ENCODE measurements at regions not wholly inside any gene's neighbourhood (a gene's known extent, or its start where the extent isn't known, plus 50 kb on each side); places are given as distances from the start of the nearest gene placed in this dataset.

DNA sequence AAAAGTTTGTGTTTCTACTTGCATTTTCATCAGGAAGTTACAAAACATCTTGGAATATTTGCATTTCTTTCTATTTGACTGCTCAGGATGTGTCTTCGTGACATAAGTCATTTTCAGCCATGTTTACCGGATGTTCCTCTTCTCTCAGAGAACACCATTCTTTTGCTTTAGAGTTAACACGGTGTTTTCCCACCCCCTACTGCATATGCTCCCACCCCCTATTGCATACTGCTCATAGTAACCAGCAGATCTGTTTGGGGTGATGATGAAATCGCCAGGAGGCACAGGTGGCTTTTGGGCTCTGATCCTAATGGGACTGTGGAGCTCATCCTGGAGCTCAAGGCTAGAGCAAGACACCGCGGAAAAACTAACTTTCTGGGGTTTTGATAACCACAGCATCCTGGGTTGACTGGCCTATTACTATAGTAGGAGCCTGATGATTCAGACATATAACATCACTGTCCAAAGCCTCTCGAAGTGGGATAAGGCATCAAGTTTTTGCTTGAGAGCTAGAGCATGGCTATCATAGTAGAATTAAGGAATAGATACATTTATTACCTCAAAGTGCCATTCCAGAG is 65.1 kb upstream of the BET1 start:
- H2AFZ ChIP-seq = no peak overlapping the region
- no peak overlapping the region for H3K27ac ChIP-seq
- no peak for DNase-seq (ENCODE audit: low spot score)
- 77% methylated on average over 7 of the region's 7 CpGs for WGBS (ENCODE audit: low lambda C conversion rate, missing lambda C conversion rate)
- H4K20me1 ChIP-seq (ENCODE audit: insufficient read depth, poor library complexity, severe bottlenecking) = no peaks in the 10 kb centered on the region
- no peaks in the 10 kb centered on the region for H3K36me3 ChIP-seq (replicated peaks; ENCODE audit: insufficient read depth, low read depth)
- H3K4me2 ChIP-seq = no peak overlapping the region
- H3K9me2 ChIP-seq (replicated peaks; ENCODE audit: insufficient read depth) = no peaks in the 10 kb centered on the region
- H3K4me3 ChIP-seq = no peak overlapping the region
- no peaks in the 10 kb centered on the region for H3K4me1 ChIP-seq (ENCODE audit: insufficient read depth)
- H3K9me3 ChIP-seq (ENCODE audit: low read depth) = no peaks in the 10 kb centered on the region
- H3K27me3 ChIP-seq = no peaks in the 10 kb centered on the region
- no peaks in the 10 kb centered on the region for H3K79me2 ChIP-seq
- TF ChIP-seq, protein P1, sequence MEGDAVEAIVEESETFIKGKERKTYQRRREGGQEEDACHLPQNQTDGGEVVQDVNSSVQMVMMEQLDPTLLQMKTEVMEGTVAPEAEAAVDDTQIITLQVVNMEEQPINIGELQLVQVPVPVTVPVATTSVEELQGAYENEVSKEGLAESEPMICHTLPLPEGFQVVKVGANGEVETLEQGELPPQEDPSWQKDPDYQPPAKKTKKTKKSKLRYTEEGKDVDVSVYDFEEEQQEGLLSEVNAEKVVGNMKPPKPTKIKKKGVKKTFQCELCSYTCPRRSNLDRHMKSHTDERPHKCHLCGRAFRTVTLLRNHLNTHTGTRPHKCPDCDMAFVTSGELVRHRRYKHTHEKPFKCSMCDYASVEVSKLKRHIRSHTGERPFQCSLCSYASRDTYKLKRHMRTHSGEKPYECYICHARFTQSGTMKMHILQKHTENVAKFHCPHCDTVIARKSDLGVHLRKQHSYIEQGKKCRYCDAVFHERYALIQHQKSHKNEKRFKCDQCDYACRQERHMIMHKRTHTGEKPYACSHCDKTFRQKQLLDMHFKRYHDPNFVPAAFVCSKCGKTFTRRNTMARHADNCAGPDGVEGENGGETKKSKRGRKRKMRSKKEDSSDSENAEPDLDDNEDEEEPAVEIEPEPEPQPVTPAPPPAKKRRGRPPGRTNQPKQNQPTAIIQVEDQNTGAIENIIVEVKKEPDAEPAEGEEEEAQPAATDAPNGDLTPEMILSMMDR (IDR thresholded peaks at IDR 0.05; ENCODE audit: poor library complexity) = no peak
- TF ChIP-seq EZH2 (IDR thresholded peaks at IDR 0.05; ENCODE audit: borderline replicate concordance) = no peak
- TF ChIP-seq EZH2phosphoT487 (IDR thresholded peaks at IDR 0.05; ENCODE audit: low read depth, severe bottlenecking, unreplicated experiment) = no peak

- Histone ChIP-seq H2AFZ (no peak overlapping the region), H3K27me3 (no peaks in the 10 kb centered on the region), H3K9me2 (replicated peaks; ENCODE audit: insufficient read depth) (no peaks in the 10 kb centered on the region), H3K9me3 (ENCODE audit: low read depth) (no peaks in the 10 kb centered on the region), H3K27ac (no peak overlapping the region), H3K4me2 (no peak overlapping the region), H3K36me3 (replicated peaks; ENCODE audit: insufficient read depth, low read depth) (no peaks in the 10 kb centered on the region), H4K20me1 (ENCODE audit: insufficient read depth, poor library complexity, severe bottlenecking) (no peaks in the 10 kb centered on the region), H3K4me1 (ENCODE audit: insufficient read depth) (no peaks in the 10 kb centered on the region), H3K4me3 (no peak overlapping the region), H3K79me2 (no peaks in the 10 kb centered on the region)
- no peak for DNase-seq (ENCODE audit: low spot score)
- no peak for TF ChIP-seq EZH2phosphoT487 (IDR thresholded peaks at IDR 0.05; ENCODE audit: low read depth, severe bottlenecking, unreplicated experiment)
- TF ChIP-seq, protein P1 (IDR thresholded peaks at IDR 0.05; ENCODE audit: poor library complexity) = no peak
- no peak for TF ChIP-seq EZH2 (IDR thresholded peaks at IDR 0.05; ENCODE audit: borderline replicate concordance)
- 90% methylated on average over 5 of the region's 5 CpGs for WGBS (ENCODE audit: low lambda C conversion rate, missing lambda C conversion rate)
These were observed 76.4 kb upstream of the BET1 start for GRCh38 chr7:94080551-94080950.

DNA sequence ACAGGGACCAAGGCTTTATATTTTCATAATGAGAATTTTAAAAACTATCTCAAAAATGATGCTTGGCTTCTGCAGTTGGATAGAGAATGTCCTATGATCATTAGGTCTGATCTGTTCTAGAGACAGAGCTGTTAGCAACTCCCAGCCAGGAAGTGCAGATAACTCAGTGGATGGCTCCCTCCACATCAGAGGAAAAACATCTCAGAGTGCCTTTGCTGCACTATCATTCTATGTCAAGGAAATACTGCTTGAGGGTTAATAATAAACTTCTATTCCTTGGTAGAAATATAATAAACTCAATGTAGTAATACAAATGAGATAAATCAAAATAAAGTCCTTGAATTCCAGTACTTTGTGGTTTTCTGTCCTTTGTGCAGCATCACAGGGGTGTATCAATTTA is 78.0 kb upstream of the BET1 start:
- no peak overlapping the region for H3K4me2 ChIP-seq
- TF ChIP-seq EZH2 (IDR thresholded peaks at IDR 0.05; ENCODE audit: borderline replicate concordance) (no peak), EZH2phosphoT487 (IDR thresholded peaks at IDR 0.05; ENCODE audit: low read depth, severe bottlenecking, unreplicated experiment) (no peak)
- TF ChIP-seq, protein P1 (IDR thresholded peaks at IDR 0.05; ENCODE audit: poor library complexity) = no peak
- H3K4me3 ChIP-seq = no peak overlapping the region
- H3K27ac ChIP-seq = no peak overlapping the region
- no peaks in the 10 kb centered on the region for H3K27me3 ChIP-seq
- no peaks in the 10 kb centered on the region for H3K9me3 ChIP-seq (ENCODE audit: low read depth)
- no peaks in the 10 kb centered on the region for H3K79me2 ChIP-seq
- no peak overlapping the region for H2AFZ ChIP-seq
- H3K4me1 ChIP-seq (ENCODE audit: insufficient read depth) = no peaks in the 10 kb centered on the region
- no peaks in the 10 kb centered on the region for H3K9me2 ChIP-seq (replicated peaks; ENCODE audit: insufficient read depth)
- H3K36me3 ChIP-seq (replicated peaks; ENCODE audit: insufficient read depth, low read depth) = no peaks in the 10 kb centered on the region
- no peaks in the 10 kb centered on the region for H4K20me1 ChIP-seq (ENCODE audit: insufficient read depth, poor library complexity, severe bottlenecking)
- DNase-seq (ENCODE audit: low spot score) = no peak

Data from hepatocyte (in vitro differentiated cells).